ENCODE measurements at regions not wholly inside any gene's neighbourhood (a gene's known extent, or its start where the extent isn't known, plus 50 kb on each side); places are given as distances from the start of the nearest gene placed in this dataset.
"Not testable (repeated sequence)": the region's sequence is repeated elsewhere in the genome, so short reads cannot be mapped to it uniquely, and the experiment has no call there.

DNA sequence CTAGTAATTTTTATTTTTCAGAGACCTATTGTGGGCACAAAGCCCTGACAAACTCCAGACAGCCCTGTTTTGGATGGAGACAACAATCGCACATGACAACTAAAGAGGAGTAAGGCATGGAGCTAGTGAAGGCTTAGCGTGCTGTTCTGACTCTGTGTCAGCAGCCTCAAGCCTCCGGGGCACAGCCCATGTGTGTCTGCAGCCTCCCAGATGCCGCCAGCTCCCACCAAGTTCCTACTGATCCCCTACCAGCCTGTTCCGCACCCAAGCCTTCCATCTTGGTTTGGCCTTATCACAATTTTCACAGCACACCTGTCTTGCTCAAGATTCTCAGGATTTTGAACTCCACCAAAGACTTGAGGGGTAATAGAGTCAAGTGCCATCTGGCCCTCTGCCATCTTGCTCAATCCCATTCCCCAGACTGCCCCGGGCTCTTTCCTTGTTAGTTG lies 70.3 kb upstream of the SH3PXD2B start:
- DNase-seq = no peak

DNA sequence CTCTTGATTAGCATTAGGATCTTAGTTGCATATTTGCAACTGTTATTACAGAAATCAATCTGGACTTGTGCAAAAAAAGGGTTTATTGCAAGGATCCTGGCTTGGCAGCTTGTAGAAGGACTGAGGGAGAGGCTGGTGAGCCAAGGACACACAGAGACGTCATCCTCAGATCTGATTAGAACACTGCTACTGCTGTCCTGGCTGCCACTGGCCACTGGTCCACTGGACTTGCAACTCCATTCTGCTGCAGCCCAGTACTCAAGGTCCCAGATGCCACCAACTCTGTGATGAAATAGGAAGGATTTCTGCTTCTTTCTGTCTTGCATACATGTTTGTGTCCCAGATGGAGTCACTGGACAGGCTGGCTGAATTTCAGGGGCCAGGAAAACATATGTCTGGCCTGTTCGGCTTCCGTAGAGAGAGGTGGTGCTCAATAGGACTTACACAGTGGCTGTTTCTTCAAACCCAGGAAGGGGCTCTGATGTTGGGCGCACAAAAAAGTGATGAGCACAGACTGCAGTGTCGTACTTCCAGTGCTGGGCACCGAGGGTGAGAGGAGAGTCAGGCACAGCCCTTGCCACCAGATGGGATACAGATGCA lies 68.9 kb upstream of the SH3PXD2B start:
- no peak for DNase-seq

DNA sequence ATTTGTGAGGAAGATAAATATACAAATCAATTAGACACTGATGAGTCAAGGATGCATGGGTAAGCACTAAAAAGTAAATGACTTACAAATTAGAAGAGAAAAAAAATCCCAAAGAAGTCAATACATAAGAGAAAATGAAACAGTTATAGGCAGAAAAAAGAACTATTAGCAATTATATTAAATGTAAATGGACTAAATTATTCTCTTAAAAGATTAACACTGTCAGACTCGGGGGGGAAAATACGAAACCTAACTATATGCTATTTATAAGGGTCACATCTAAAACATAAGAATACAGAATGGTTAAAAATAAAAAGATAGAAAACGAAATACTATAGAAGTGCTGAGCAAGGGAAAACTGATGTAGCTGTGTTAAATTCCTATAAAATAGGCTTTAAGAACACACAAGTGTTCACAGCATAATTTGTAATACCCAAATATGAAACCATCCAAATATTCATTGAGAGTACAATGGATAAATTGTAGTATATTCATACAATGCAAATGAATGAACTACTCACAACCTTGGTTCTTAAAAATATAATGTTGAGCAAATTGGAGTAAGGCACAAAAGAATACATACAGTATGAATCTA lies 67.1 kb upstream of the SH3PXD2B start:
- DNase-seq = no peak

DNA sequence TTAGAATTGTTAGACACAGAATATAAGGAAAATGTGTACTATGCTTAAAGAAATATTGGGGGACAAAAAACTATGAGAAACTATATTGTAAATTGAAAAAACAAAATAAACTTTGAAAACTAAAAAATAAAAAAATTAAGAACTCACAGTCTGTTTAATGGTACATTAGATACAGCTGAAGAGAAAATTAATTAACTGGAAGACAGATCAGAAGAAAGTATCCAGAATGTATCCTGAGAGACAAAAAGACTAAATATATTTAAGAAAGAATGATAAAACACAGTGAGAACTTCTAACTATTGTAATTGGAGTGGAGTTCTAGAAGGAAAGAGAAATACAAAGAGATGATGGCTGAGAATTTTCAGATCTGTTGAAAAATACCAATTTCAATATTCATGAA lies 57.6 kb upstream of the SH3PXD2B start:
- DNase-seq = no peak

DNA sequence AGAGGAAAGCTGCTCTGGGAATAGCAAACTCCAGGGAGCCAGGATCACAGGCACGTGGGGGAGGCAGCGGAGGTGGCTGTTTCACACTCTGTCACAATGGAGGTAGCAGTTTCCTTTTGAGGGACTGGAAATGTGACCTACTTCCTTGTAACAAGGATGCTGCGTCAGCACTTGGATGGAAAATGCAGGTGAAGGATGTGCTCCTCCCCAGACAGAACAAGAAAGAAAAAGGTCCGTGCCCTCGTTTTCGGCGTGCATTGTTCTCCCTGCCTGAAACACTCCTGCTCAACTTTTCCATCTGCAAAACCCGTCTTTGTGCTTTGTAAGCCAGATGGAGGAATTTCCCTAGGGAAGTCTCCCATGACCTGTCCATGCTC lies 55.1 kb upstream of the SH3PXD2B start:
- DNase-seq = no peak

DNA sequence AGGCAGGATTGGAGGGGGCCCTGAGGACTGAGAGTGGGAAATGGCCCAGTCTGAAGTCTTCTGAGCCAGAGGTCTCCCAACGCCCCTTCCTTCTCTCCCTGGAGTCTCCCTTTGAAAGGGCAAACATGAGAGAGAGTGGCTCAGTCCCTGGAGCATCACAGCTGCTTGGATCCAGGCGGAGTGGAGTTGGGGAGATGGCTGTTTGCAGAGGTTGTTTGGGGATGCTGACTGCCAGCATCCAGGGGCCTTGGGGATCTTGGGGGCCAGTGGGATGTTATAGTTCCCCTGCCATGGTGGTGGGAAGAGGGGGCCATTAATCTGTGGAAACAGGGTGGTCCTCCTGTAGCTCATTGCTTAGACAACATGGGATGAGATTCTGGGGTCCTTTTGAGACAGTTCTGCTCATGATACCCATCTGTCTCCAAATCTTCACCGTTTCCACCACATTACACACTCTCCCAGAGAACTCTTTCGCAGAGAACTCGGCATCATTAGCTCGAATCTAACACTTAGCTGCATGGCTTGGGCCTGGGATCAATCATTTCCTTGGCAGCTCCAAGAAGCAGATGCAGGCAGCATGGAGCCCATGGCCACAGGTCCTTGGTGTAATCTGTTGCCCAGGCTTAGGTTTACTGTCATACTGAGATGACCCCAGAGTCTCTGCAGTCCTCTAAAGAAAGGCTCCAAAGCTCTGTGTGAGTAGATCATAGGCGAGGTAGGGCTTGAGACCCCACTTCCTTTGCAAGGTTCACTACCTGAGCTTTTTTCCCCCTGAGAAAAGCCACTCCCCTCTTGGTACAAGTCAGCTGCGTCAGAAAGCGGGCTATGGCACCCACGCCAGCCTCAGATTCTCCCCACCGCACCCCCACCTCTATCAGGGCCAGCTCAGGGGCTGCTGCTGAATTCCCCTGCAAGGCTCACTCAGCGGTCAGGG lies 54.4 kb upstream of the SH3PXD2B start:
- no peak for DNase-seq

DNA sequence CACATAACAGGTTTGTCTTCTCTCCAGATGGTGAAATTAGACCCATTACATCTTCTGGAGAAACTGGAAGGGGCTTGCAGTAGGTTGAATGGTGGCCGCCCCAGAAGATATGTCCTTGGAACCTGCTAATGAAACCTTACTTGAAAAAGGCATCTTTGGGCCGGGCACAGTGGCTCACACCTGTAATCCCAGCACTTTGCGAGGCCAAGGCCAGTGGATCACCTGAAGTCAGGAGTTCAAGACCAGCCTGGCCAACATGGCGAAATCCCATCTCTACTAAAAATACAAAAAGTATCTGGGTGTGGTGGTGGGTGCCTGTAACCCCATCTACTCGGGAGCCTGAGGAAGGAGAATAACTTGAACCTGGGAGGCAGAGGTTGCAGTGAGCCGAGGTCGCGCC lies 53.2 kb upstream of the SH3PXD2B start:
- DNase-seq = not testable (repeated sequence)

DNA sequence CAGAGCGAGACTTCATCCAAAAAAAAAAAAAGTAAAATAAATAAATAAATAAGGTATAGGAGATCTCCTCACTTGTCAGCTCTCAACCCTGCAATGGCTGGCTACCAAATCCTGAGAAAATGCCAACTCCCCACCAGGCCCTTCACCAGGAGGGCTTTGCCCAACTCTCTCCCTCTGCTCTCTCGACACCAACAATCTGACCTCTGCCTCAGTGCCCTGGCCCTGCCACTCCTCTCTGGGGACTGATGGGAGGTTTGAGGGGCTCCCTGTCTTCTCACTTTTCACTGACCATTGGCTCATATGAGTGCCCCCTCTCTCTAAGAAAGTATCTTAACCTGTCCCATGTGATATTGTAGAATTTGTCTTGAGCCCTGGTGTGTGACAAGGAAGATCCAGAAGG lies 52.6 kb upstream of the SH3PXD2B start:
- DNase-seq = no peak

DNA sequence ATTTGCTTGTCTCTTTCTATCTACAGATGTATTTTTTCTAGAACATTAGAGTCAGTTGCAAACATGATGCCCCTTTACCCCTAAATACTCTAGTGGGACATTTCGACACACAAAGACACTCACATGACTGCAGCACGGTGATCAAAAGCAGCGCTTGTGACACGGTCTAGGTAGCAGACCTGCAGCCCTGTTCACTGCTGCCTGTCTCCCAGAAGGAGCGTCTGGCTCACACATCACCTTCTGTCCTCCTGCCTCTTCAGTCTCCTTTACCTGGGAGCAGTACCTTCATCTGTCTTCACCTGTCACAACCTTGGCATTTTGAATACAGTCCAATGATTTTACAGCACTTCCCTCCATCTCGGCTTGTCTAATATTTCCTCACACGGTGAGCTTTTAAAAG lies 51.9 kb upstream of the SH3PXD2B start:
- DNase-seq = no peak

DNA sequence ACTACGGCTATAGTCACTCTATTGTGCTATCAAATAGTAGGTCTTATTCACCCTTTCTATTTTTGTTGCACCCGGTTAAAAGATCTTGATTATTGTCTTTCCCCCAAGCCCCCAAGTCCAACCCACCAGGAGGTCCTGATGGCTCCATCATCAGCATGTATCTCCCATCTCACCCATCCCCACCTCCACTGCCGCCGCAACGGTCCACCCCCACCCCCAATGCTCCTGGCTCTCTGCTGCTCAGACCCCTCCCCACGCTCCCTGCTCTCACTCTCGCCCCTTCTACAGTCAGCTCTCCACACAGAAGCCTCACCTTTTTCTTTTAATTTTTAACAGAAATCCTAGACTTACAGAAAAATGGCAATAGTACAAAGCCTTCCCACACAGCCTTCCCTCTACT lies 51.5 kb upstream of the SH3PXD2B start:
- DNase-seq = no peak

DNA sequence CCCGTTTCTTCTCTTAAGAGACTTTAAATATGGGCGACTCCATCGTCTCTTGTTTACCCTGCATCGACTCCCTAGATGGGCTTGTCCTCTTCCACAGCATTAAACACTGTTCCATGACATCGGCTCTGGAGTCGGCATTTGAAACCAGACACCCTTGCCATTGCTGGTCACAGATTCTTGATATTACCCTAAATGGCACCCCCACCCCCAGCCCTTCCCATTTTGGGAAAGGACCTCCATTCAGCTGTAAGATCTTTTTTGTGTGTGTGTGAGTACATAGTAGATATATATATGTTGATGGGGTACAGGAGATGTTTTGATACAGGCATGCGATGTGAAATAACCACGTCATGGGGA lies 51.1 kb upstream of the SH3PXD2B start:
- no peak for DNase-seq

DNA sequence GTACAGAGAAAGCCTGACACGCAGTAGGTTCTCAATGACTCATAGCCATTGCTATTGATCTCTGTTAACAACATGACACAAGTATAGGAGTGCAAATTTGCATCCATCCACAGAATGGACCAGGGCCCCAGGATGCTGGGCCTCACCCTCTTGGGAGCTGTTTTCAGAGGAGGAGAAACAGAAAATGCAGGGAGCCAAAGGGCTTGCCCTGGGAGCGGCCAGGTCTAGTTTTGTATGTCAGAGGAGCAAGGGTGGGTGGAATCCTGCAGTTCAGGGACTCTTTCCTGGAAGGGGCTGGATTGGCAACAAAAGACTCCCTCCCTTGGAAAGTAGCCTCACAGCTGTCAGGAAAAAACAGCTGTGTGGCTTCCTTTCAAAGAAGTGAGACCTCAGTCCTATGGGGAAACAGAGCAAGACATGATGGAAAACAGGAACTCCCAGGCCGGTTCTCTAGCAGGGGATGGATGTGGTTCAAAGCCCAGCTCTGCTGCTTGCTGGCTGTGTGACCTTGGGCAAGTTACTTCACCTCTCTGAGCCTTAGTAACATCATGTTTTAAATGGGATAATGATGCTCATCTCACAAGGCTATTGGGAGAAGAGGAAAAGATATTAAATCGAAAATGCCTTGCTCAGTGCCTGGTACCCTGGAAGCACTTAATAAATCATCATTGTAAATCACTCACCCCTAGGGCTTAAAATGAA lies 50.5 kb upstream of the SH3PXD2B start:
- DNase-seq = no peak

DNA sequence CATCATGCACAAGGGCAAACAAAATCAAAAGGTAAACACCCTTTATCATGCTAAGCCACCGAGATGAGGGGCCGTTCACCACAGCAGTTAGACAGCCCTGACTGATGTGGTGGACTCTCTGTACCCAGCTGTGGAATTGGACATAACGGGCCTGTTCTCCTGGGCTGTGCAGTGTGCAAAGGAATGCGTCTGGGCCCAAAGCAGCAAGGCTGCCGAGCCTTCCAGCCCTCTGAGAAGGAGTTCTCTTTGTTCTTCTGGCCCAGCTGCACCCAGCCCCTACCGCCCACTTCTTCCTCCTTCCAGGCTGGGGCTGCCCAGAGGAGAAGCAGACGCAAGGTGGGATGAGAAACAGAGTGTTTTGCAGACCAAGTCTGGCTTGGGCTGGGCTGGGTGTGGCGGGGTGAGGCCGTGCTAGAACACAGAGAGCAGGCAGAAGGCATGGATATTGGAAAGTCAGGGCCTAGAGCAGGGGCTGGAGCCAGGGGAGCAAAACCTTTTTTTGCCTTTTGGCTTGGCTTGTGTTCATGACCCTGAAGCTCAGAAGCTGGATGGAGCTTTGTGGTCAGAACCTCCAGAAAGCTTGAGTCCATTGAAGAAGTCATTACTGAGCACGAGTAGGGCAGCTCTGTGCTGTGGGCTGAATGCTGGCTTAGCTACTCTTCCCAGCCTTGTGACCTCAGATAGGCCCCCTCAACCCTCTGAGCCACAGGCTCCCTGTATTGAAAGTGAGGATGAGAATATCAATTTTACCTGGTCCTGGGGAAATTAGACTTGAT lies 49.8 kb upstream of the SH3PXD2B start:
- DNase-seq = no peak
